SK-N-SH (cell line): ENCODE measurements at regions not wholly inside any gene's neighbourhood (a gene's known extent, or its start where the extent isn't known, plus 50 kb on each side); places are given as distances from the start of the nearest gene placed in this dataset.

ENCODE experiments used
- EP300 ChIP-seq, 2 experiments: IDR thresholded peaks; 2 replicates each; pipeline versions ENCODE4 v1.4.0 to v1.6.1; 2012; ENCODE audit warnings: borderline replicate concordance in 1 of 2, low read depth in 1 of 2, low read length in 1 of 2
- TF ChIP-seq, protein P1 (sequence below): IDR thresholded peaks from 2 replicates; pipeline ENCODE4 v1.6.1; 2012; ENCODE audit warnings: mild to moderate bottlenecking, low read depth, low read length, moderate library complexity

DNA sequence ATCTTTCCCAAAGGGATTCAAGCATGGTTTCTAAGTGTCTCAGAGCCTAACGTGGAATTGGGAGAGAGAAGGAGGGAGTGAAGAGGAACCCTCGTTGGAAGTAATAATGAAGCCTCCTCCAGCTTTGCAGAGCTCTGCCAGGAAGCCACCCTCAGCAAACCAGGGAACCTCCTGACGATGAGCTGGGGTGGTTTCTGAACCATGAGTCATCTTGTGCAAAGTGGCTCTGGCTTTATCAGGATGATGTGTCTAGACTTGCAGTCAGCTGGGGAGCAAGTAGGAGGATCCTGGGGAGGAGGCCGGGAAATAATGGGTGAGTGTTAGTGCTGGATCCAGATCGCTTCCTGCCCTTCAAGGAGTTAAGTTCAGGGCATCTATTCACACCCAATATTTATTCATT, 191.7 kb upstream of the RBFOX1 start:
- TF ChIP-seq, protein P1, sequence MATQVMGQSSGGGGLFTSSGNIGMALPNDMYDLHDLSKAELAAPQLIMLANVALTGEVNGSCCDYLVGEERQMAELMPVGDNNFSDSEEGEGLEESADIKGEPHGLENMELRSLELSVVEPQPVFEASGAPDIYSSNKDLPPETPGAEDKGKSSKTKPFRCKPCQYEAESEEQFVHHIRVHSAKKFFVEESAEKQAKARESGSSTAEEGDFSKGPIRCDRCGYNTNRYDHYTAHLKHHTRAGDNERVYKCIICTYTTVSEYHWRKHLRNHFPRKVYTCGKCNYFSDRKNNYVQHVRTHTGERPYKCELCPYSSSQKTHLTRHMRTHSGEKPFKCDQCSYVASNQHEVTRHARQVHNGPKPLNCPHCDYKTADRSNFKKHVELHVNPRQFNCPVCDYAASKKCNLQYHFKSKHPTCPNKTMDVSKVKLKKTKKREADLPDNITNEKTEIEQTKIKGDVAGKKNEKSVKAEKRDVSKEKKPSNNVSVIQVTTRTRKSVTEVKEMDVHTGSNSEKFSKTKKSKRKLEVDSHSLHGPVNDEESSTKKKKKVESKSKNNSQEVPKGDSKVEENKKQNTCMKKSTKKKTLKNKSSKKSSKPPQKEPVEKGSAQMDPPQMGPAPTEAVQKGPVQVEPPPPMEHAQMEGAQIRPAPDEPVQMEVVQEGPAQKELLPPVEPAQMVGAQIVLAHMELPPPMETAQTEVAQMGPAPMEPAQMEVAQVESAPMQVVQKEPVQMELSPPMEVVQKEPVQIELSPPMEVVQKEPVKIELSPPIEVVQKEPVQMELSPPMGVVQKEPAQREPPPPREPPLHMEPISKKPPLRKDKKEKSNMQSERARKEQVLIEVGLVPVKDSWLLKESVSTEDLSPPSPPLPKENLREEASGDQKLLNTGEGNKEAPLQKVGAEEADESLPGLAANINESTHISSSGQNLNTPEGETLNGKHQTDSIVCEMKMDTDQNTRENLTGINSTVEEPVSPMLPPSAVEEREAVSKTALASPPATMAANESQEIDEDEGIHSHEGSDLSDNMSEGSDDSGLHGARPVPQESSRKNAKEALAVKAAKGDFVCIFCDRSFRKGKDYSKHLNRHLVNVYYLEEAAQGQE = no peak
- no peak for TF ChIP-seq EP300 (IDR thresholded peaks at IDR 0.05; ENCODE audit: borderline replicate concordance in 1 of 2, low read depth in 1 of 2, low read length in 1 of 2)
